GM13976 (cell line): ENCODE measurements at regions not wholly inside any gene's neighbourhood (a gene's known extent, or its start where the extent isn't known, plus 50 kb on each side); places are given as distances from the start of the nearest gene placed in this dataset.

ENCODE experiments used
- DNase-seq: peaks from one replicate; pipeline ENCODE4 v3.0.0; 2012; ENCODE audit warnings: low spot score
- in situ Hi-C: fragments of 300-500 bp; cut with MboI; formaldehyde crosslinking; loops from one replicate; pipeline ENCODE4 v1.12.0; 2022; ENCODE audit warnings: low sequenced_read_pairs, mixed read lengths, inconsistent platforms; ENCODE audit not compliant: unreplicated experiment
- TF ChIP-seq, protein P1 (sequence below): IDR thresholded peaks from 2 replicates; pipeline ENCODE4 v1.5.1; 2012; ENCODE audit warnings: borderline replicate concordance, mild to moderate bottlenecking; ENCODE audit not compliant: insufficient read depth; ENCODE audit errors: extremely low read depth, missing control alignments, control extremely low read depth

GRCh38 chr7:51802718-51803117, 486.1 kb upstream of the COBL start:
- no peak for DNase-seq
- in situ Hi-C loops: no loop called here
- TF ChIP-seq, protein P1, sequence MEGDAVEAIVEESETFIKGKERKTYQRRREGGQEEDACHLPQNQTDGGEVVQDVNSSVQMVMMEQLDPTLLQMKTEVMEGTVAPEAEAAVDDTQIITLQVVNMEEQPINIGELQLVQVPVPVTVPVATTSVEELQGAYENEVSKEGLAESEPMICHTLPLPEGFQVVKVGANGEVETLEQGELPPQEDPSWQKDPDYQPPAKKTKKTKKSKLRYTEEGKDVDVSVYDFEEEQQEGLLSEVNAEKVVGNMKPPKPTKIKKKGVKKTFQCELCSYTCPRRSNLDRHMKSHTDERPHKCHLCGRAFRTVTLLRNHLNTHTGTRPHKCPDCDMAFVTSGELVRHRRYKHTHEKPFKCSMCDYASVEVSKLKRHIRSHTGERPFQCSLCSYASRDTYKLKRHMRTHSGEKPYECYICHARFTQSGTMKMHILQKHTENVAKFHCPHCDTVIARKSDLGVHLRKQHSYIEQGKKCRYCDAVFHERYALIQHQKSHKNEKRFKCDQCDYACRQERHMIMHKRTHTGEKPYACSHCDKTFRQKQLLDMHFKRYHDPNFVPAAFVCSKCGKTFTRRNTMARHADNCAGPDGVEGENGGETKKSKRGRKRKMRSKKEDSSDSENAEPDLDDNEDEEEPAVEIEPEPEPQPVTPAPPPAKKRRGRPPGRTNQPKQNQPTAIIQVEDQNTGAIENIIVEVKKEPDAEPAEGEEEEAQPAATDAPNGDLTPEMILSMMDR: no peak

GRCh38 chr7:51797371-51797770, 480.8 kb upstream of the COBL start:
- TF ChIP-seq, protein P1: no peak
- DNase-seq: no peak
- in situ Hi-C loops: no loop called here

DNA sequence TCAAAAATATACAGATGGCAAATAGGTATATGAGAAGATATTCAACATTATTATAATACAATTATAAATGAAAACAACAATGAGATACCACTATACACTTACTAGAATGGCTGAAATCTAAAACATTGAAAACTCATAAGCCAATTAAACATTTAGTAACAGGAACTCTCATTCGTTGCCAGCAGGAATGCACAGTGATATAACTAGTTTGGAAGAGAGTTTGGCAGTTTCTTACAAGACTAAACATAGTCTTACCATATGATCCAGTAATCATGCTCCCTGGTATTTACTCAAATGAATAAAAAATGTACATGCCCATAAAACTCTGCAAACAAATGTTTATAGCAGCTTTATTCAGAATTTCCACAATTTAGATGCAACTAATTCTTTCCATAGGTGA, 476.2 kb upstream of the COBL start:
- in situ Hi-C loops: no loop called here
- TF ChIP-seq, protein P1: no peak

GRCh38 chr7:51789489-51789888, 472.9 kb upstream of the COBL start:
- no peak for DNase-seq
- in situ Hi-C loops: no loop called here
- TF ChIP-seq, protein P1: no peak

More for the DNA sequence above, 476.2 kb upstream of the COBL start:
- DNase-seq: no peak

DNA sequence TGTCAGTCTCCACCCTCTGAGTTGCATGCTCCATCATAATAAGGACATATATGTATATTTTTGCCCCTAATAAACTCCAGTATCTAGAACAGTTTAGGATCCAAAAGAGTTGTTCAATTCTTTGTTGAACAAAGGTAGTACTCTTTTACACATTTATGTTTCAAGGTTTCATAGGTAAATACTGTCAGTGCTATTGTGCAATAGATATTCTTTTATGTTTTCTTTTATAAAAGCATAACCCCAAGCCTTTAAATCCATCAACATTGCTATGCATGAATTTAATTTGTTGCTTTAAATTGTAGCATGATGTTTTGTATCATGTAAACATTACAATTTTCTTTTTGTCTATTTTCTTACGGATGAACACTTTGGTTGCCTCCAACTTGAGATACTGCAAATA, 469.7 kb upstream of the COBL start:
- TF ChIP-seq, protein P1: no peak
- in situ Hi-C loops: no loop called here
- DNase-seq: no peak

- in situ Hi-C loops: no loop called here
- TF ChIP-seq, protein P1: no peak
- DNase-seq: no peak
Observed at GRCh38 chr7:51785876-51786275, 469.3 kb upstream of the COBL start.

DNA sequence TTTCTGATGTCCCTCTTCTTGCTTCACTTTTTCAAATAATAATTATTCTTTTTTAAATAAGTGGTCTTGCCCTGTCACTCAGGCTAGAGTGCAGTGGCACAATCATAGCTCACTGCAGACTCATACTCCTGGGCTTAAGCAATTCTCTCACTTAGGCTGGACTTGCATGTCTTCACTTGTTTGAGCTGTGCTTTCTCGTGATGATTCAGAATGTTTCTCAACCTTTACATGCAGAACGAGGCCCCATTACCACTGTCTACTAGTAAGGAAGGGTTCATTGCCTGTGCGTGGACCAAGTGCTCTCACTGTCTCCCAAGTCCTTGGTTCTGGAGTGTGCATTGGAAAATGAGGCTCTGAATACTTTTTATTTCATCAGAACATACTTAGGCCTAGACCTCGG, 468.6 kb upstream of the COBL start:
- no peak for DNase-seq
- TF ChIP-seq, protein P1: no peak
- in situ Hi-C loops: no loop called here
